Activated CD4-positive, alpha-beta T cell treated with anti-CD3 and anti-CD28 coated beads, Interleukin-2, amount 50 U/mL, for 16 hours (primary cell): ENCODE measurements at regions not wholly inside any gene's neighbourhood (a gene's known extent, or its start where the extent isn't known, plus 50 kb on each side); places are given as distances from the start of the nearest gene placed in this dataset.

Source experiments
- DNase-seq: peaks from one replicate; pipeline ENCODE4 v3.0.0-alpha.2; 2020

DNA sequence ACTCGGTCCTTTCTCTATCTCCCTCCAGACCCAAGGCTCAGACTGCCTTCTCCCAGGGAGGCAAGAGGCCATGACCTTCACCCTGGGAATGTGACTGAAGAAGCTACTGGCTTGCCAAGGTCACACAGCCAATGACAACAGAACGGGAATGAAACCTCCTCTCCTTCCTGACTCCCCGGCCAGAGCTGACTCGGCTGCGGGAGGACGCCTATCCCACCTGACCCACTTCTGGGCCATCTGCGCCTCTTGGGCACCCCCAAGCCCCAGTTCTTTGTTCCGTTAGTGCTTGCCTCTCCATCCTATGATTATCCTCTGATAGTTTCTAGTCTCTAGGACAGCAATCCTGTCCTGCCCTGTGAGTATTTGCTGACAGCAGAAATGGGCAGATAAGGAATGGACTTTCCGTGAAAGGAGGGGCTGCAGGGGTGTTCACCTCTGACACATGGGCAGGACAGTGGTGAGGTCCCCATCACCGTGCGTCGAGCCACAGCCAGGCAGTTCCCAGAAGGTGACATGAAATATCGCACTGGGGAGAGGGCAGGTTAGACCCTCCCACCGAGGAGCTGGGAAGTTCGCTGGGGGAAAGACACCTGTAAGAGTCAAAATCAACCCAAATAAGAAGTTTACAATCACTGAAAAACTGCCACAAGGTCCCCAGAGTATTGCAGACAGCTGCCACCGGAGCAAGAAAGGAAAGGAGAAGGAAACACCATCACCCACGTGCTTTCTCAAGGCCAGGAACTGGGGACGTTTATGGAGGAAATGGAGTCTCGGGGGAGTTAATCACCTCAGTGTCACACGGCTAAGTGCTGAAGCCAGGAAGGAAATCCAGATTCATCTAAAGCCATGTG, 63.0 kb downstream of the INSIG1 start:
- no peak for DNase-seq

DNA sequence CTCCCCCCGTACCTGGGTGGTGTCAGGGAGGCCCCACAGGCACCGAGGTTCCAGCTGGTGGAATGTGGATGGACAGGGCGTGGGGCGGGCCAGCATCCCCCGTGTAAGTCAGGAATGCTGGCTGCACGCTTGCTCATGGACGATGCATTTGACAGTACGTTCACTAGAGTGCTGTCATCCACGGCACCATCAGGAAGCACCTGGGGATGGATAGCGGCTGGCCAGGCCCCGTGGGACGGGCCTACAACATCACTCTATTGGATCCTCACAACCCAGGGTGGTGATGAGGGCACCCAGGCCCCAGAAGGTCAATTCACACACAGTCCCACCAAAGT, 63.6 kb downstream of the INSIG1 start:
- DNase-seq: no peak

DNA sequence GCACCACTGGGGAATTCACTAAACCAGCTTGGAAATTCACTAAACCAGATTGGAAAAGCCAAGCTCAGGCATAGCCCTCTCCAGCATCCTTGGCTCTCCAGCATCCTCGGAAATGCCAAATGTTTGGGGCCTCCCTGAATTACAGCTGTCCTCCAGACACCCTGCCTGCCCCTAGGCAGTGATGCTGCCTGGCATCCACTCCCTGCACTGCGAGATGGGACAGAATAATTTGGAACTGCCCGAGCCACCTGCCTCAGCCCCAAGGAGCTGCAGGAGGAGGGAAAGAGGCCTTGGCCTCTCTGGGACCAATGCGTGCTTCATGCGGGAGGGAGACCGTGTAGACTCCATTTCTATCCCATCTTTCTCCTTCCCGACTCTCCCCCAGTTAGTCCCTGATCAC, 64.3 kb downstream of the INSIG1 start:
- DNase-seq: no peak

DNA sequence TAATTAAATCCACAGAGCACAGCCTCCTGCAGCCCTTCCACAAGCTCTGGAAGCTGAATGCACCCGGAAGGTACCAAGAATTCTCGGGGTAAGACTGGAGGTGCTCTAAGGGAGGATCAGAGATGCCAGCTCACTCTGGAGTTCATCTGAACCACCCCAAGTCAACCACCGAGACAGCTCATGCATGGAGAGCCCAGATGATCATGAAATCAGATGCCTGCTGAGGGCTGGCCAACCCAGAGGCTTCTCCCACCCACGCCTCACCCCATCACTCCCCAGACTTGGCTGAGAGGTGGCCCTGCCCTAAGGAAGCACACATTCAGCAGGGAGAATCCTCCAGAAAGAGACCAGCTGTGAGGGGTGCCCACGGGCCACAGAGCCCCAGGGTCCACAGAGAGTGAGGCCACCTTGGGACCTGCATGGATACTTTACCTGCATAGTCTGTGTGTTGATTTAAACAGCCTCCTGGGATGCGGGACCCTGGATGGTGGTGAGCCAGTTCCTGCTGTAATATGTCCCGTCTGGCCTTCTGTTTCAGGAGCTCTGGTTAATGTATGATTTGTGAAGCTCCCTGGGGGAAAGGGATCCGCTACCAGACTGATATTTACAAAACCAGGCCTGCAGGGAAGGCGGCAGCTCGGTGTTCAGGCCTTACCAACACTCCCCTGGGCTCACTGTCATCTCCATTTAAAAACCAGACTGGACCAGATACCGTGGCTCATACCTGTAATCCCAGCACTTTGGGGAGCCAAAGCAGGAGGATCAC, 64.9 kb downstream of the INSIG1 start:
- DNase-seq: no peak

DNA sequence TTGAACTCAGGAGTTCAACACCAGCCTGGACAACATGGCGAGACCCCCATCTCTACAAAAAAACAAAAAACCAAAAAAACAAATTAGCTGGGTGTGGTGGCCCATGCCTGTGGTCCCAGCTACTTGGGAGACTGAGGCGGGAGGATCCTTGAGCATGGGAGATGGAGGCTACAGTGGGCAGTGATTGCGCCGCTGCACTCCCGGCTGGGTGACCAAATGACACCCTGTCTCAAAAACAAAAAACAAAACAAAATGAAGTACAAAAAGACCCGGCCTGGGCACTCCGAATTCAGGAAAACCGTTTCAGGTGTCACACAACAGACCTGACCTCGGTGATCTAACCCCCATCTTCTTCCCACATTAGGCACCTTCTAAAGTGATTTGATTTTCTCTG, 65.5 kb downstream of the INSIG1 start:
- no peak for DNase-seq

DNA sequence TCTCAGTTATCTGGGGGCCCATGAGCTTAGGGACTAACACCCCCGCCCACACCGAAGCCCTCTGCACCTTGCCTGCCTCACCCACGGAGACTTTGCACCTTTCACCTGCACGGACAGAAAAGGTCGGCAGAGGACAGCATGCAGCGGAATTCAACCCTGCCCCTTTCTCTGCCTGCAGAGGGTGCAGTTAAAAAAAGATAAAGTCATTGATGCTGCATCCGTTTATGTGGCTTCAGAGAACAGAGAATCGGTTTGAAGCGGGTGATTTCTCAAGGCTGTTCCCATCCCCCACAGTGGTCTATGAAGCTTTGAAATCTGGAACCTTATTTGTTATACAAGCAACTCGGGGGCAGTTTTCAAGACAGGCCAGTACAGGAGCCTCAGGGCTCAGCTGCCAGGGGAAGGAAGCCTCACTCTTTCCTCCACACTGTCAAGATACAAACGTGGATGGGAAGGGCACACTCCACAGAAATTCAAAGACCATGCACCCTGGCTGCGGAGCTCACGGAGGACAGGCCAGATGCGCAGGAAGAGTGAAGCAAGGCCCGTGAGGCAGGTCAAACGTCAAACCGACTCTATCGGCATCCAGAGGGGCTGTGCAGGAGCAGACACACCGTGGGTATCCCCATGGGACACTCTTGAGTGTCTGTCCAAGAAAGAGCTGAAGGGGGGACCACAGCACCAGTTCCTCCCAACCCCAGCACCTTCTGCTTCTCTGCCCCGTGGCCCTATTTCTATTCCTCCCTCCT, 66.3 kb downstream of the INSIG1 start:
- no peak for DNase-seq

DNA sequence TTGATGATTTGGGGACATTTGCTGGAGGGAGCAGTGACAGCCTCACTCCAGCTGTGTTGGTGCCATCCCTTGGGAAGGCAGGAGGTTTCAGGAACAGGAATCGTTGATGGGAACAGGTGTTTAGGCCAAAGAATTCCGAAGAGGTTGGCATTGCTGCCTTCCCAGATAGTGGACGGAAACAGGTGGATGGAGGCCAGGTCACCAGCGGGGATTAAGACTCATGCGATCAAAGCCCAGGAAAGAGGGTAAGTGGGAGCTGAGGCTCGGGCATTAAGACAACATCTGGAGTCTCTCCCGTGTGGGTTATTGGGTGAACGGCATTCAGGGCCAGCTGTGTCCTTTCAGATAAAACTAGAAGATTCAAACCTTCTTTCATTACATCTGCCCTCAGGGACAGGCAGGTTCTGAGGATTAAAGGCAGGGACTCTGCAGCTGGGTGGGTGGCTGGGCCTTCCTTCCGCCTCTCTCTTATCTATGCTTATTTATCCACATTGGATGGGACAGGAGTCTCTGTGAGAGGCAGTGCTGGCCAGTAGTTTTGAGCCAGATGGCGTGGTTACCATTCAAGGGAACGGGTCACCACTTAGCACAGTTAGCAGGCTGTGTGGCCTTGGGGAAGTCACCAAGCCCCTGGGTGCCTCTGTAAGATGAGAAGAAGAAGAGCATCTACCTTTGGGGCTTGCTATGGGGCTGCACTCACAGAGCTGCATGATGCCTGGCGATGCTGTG, 67.6 kb downstream of the INSIG1 start:
- no peak for DNase-seq

DNA sequence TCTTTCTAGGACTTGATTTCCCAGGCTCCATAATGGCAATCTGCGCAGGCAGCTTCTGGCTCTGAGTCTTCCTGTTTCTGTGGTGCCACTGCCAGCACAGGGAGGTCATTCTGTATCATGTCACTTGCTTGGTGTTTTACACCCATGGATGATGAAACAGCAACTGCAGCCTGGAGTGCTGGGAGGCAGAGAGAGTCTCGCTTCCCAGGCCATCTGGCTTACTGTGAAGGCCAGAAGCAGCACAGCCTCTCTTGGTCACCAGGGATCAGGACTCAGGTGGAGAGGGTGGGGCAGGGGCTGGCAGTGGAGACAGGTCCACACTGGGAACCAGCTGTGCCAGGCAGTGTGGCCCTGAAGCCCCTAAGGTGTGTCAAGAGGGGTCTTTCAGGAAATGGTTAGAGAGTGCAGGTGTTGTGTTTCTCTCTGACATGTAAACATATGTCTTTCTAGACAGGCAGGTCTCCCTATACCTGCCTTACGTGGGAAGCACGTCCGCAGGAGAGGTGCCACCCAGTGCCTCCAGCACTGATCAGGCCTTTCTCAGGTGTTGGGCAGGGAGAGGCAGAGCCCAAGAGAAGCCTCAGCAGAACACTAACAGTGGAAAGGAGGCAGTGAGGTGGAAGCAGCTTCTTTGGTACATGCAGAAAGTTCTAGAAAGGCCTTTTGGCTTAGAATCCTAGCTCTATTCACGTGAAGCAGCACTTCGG, 71.4 kb downstream of the INSIG1 start:
- no peak for DNase-seq

DNA sequence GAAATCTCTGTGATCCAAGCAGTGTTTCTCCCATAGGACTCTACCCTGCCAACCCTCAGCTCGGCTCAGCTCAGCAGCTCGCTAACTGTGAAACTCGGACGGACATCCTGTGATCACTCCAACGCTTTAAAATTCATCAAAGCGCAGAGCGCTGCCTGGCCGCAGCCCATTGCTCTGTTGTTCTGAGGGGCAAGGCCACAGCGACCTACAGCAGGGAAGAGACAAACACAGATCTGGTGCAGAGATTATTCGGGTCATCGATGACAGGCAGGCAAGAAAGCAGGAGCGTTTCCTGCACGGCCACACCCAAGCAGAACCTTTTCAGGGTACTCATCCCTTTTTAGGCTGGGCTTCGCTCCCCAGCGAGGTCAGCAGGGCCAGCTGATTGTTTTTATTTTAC, 72.1 kb downstream of the INSIG1 start:
- no peak for DNase-seq

DNA sequence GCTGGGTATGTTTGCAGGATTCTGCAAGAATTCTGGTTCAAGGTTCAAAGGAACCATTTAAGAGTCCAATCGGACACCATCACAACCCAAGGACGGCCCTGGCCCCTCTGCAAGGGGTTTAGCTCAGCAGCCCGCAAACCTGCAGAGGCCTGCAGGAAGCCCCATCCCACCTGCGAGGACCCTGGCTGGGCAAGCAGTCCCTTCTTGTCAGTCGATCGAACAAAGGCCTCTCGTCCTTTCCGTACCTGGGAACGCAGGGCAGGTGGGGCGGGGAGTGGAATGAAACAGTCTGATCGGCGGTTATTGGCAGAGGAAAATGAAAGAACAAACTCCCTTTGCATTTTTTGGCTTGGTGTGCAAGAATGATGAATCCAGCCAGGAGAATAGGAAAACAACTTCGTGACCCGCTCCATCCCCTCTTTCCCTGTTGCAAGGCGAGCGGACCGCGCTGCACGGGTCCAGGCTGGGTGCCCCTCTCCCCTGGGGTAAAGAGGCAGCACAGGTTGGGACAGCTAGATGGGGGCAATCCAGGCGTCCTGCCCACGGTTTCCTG, 73.7 kb downstream of the INSIG1 start:
- no peak for DNase-seq

DNA sequence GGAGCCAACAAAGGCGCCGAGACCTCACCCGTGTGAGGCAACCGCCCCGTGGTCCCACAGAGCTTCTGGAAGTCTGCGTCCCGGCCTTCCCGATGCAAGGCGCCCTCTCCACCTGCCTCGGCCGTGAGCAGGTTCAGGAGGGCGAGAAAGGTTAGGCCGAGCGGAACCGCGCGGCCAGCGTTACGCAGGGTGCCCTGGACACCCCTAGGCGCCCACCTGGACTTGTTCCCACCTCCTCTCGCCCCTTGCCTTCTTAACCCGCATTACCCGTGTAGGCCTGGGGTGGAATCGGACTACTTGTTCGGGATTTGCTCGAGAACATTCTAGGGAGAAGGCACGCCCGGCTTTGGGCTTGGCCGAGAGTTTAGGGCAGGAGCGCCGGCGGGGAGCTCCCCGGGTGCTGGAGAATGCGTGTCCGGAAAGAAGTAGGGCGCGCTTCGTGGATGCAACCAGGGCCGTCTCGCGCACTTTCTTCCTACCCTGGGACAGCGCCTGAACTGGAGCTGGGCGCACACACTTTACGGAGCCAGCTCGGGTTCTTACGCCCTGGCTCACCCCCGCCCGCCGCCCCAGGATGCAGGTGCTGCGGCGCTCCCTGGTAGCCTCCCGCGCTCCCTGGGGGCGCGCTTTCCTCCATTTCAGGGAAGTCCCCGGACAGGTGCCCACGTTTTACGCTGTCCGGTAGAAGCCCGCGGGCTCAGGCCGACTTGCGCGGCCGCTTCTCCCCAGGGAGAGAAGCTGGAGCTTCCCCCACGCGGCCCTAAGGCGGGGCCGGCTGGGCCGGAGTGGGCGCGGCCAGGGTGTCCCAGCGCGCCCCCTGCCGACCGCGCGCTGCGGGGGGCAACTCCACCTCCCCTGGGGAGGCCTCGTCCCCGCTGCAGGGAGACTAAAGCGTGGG, 74.5 kb downstream of the INSIG1 start:
- DNase-seq: peak; percentile 29

DNA sequence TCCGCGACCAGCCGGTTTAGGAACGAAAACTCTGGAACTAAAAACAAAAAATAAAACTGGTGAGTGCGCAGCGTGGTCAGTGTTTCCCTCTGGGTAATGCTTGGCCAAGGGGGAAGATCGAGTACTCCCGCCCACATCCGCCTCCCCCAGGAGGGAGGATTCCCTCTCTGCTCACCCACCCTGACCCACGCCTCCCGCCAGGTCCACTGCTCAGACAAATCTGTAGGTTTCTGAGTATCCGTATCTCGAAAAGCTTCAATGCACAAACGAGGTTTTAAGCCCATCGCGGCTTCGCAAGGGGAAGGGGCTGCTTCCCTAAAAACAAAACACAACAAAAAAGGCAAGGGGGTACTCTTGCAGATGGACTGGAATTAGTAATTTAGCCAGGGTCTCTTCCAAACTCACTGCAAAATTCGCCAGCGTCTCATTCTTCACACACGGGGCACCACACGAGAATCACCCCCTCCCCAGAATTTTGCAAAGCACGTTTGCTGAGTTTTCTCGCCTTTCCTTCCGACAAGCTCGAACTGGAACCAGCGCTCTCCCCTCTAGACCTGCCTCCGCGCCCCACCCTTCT, 75.2 kb downstream of the INSIG1 start:
- no peak for DNase-seq

DNA sequence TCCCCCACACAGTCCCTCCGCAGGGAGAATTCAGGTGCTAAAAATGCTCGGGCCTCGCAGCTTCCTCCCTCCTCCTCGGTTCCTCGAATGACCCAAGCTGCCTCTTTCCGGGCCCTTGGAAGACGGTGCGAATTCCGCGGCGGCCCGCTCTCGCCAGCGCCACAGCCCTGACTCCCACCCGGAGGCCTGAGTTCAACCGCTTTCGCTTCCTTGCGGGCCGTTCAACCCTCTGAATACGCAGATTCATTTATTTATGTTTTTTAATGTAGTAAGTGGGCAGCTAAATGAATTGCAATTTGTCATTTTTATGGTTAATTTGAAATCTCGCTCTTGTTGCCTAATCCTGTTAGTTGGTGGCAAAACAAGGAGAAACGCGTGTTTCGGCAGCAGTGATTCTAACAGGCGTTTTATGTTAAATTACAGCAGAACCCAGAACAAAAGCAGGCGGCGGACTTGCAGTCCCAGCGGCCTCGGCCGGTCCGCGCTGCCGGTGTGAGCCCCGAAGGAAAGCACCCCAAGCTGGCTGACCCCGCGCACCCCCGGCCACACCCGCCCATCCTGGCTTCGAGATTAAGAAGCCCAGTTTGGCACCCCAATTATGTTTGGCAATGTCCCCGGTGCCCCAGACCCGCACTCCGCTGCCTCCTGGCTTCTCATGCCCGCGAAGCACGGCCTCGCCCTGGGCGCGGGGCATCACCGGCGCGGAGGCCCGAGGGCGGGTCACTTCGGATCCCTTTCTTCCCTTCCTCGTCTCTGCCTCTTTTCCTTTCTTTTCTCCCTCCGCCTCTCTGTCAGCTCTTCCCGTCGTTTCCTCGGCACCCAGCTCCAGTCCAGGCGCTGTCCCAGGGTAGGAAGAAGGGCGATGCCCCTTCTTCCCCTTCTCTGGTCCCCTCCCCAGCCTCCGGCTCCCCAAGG, 75.9 kb downstream of the INSIG1 start:
- DNase-seq: no peak

DNA sequence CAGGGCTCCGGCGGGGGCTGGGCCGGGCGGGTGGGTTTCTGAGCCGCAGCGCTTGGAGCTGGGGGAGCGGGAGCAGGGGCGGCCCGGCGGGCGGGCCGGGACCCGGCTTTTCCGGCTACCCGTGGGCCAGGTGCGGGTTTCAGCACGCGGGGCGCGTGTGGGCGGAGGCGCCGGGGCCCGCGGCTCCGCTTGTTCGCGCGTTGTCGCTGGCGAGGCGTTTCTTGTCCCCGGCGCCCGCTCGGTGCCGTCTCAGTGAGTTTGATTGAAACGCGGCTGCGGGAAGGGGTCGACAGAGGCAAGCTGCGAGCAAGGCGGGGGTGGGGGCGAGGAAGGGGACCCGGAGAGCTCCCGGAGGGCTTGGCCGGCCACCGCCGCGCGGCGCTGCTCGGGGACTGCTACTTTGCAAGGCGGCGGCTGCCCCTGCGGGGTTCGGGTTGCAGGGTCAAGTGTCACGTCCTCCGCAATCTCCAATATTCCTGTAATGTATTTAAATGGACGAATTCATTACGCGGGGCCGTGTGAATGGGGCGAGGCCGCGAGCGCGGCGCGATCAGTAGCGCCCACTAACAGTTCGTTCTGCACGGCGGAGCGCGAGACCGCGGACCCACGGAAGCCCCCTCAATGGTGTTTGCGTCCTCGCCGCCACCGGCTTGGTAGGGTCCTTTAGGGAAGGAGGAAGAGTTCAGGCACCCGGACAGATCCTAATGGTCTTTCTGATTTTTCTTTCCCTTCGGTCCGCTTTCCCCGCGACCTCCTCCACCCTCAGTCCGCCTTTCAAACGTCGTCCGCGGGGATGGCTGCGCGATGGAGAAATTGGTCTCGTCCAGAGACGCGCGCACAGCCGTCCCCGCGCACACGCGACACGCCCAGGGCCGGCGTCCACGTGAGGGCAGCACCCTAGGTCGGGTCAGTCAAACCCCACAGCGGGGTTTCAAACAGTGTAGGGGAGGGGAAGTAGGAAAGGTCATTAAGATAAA, 76.9 kb downstream of the INSIG1 start:
- no peak for DNase-seq

DNA sequence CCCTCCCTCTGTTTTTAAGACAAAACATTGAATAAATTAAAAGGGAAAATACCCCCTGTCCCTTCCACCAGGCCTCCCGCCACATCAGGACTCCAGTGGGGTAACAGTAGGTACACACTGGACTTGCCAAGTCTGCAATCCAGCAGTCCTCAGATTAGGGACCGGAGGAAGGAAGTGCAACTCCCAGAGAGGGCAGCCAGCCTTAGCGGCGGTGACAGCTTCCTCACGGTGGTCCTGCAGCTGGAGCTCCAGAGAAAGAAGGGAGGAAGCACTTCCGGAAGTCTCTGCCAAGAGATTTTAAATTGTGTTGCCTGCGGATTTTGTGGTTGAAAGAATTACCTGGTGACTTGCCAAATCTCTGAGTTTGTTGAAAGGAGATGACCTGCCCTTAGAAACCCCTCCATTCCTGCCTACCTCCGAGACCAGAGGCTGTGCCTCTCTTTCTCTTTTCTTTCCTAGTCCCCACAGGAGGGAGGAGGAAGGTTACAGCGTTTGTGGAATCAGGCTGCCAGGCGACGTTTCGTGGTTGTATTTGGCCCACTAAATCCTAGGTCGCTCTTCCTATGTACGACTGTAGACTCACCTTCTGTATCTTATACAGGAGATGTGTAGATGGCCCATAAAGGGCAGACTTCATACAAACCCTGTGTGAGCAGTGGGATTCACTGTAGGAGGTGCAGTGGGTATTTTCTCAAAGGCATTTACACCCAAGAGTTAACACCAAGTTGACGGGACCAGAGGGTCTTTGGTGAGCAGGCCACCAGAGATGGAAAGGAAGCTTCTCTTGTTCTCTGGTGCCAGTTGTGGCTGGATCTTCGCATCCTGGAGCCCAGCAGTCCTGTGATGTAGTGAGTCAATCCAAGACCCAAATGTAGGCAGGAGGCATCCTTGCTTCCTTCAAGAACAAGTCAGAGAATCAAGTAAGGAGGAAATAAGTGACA, 77.9 kb downstream of the INSIG1 start:
- DNase-seq: no peak

DNA sequence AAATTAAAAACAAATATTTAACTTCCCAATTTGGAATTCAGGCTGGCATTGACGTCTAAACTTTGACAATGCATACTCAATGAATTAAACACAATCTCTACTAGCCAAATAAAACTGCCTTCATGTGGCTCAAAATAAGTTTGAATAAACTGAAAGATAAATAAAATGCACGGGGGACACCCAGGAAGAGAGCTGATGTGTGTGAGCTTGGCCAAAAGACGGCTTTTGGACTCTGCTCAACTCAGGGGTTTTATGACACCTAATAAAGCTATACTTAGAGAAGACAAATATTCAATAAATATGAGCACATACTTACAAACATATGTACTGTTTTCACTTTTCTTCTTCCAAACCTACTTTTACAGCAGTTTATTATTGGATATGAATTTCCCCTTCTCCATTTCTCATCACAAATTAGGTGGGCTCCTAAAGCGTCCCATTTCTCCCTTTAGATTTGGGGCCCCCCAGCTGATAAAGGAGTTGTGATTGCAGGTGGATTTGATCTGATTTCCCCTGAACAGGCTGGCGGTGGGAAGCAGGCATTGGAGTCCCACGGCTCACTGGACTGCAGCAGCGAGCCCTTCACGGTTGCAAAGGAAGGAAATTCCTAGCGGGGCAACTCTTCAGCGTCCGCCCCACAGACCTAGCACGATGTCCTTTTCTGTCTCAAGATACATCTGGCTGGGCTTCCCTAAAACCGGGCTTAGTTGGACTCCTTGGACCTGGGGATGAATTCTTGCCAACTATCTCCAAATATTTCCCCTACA, 79.6 kb downstream of the INSIG1 start:
- no peak for DNase-seq
